Ramos (cell line): ENCODE measurements at regions not wholly inside any gene's neighbourhood (a gene's known extent, or its start where the extent isn't known, plus 50 kb on each side); places are given as distances from the start of the nearest gene placed in this dataset.

Source experiments
- in situ Hi-C: fragments of 300-500 bp; cut with MboI; formaldehyde crosslinking; loops from one replicate; pipeline ENCODE4 v1.14.3; 2022; ENCODE audit warnings: low sequenced_read_pairs; ENCODE audit not compliant: unreplicated experiment

- in situ Hi-C loops = no loop called here
Measured at GRCh38 chr3:104885214-104885814, 481.4 kb upstream of the ALCAM start.

- in situ Hi-C loops = no loop called here
Measured at GRCh38 chr3:104886220-104886995, 480.3 kb upstream of the ALCAM start.

GRCh38 chr3:104887069-104887468 is 479.6 kb upstream of the ALCAM start:
- in situ Hi-C loops = no loop called here

GRCh38 chr3:104887619-104888018 is 479.1 kb upstream of the ALCAM start:
- in situ Hi-C loops = no loop called here

GRCh38 chr3:104892044-104892443 is 474.7 kb upstream of the ALCAM start:
- in situ Hi-C loops = no loop called here

GRCh38 chr3:104896624-104897023 is 470.1 kb upstream of the ALCAM start:
- in situ Hi-C loops = no loop called here

- in situ Hi-C loops = no loop called here
Measured at GRCh38 chr3:104901396-104901795, 465.3 kb upstream of the ALCAM start.

GRCh38 chr3:104903064-104903463 is 463.6 kb upstream of the ALCAM start:
- in situ Hi-C loops = no loop called here

- in situ Hi-C loops = no loop called here
Measured at GRCh38 chr3:104906001-104906639, 460.6 kb upstream of the ALCAM start.

- in situ Hi-C loops = no loop called here
Measured at GRCh38 chr3:104907507-104907906, 459.2 kb upstream of the ALCAM start.

- in situ Hi-C loops = no loop called here
Measured at GRCh38 chr3:104908761-104909160, 457.9 kb upstream of the ALCAM start.

- in situ Hi-C loops = no loop called here
Measured at GRCh38 chr3:104909198-104909597, 457.5 kb upstream of the ALCAM start.

- in situ Hi-C loops = no loop called here
Measured at GRCh38 chr3:104909721-104910120, 457.0 kb upstream of the ALCAM start.

GRCh38 chr3:104911376-104911775 is 455.3 kb upstream of the ALCAM start:
- in situ Hi-C loops = no loop called here

- in situ Hi-C loops = no loop called here
Measured at GRCh38 chr3:104916971-104917370, 449.7 kb upstream of the ALCAM start.

- in situ Hi-C loops = no loop called here
Measured at GRCh38 chr3:104920512-104920911, 446.2 kb upstream of the ALCAM start.

GRCh38 chr3:104933972-104934371 is 432.7 kb upstream of the ALCAM start:
- in situ Hi-C loops = no loop called here

- in situ Hi-C loops = no loop called here
Measured at GRCh38 chr3:104935613-104936012, 431.1 kb upstream of the ALCAM start.

- in situ Hi-C loops = no loop called here
Measured at GRCh38 chr3:104939196-104939595, 427.5 kb upstream of the ALCAM start.

- in situ Hi-C loops = no loop called here
Measured at GRCh38 chr3:104941785-104942184, 424.9 kb upstream of the ALCAM start.

GRCh38 chr3:104943974-104944373 is 422.7 kb upstream of the ALCAM start:
- in situ Hi-C loops = no loop called here
